ENCODE measurements at regions not wholly inside any gene's neighbourhood (a gene's known extent, or its start where the extent isn't known, plus 50 kb on each side); places are given as distances from the start of the nearest gene placed in this dataset.
"Not testable (repeated sequence)": the region's sequence is repeated elsewhere in the genome, so short reads cannot be mapped to it uniquely, and the experiment has no call there.

GRCh38 chr21:10100873-10101272 lies 420.5 kb upstream of the TPTE start:
- not testable (repeated sequence) for DNase-seq

DNA sequence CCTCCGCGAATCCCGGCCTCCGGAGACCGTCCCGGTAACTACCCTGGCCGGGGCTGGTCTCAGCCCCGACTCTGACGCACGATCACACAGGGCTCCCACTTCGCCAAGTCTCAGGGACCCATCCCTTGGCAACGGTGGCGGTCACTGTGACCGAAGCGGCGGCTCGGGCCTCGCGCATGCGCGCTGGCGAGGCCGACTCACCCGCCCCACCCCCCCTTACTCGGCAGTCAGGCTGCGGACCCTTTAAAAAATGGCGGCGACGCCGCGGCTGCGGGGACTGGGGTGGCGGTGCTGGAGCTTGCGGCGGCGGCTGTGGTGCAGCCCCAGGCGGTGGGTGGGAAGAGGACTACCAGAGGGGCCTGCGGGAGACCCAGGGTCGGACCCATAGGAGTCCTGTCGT lies 402.0 kb upstream of the TPTE start:
- not testable (repeated sequence) for DNase-seq

DNA sequence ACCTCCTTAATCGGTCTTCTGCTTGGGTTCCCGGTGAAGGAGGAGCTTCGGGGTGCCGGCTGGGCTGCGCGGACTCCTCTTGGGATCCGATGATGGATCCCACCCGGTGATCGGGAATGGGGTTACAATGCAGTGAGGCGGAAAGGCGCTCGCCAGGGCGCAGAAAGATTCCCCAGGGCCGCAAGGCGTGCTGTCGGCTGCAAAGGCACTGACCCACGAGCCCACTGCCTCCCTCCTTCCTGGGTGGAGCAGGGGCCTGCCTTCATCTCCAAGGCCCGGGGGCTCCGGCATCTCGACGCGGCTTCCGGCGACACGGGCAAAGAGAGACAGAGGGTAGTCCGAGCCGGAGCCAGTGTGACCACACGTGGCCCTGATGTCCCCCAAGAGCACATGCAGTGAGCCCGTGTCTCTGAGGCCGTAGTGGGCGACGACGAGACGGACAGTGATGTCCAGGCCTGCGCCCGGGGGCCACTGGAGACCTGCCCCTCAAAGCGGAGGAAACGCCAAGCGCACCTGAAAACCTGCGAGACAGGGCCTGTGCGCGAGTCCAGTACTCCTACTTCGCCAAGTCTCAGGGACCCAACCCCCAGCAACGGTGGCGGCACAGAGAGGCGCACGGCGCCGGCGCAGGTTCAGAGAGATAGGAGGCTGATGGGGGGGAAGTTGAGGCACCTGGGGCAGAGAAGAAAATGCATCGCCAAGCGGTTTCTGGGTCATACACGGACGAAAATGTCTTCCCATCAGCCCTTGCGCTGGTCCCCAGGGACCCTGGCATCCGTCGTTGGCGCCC lies 401.4 kb upstream of the TPTE start:
- DNase-seq: peak; percentile 2

GRCh38 chr21:10120536-10120934 lies 400.8 kb upstream of the TPTE start:
- DNase-seq: not testable (repeated sequence)

DNA sequence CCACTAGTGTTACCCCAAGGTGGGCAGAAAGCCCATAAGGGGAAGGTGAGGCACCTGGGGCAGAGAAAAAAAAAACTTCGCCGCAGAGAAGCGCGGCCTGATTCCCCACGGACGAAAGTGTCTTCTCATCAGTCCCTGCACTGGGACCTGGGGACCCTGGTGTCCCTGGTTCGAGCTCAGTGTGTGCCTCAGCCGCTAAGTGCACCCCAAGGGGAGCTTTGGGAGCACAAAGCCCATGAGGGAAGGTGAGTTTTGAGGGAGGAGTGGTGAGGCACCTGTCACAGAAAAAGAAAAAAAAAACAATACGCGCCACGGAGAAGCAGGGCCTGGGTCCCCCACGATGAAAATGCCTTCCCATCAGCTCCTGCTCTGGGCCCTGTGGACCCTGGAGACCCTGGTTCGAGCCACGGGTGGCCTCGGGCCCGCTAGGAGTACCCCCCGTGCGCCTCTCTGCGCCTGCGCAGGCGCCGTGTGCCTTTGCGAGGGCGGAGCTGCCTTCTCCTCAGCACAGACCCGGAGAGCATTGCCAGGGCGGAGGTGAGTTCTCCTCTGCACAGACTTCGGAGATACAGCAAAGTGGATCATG lies 400.3 kb upstream of the TPTE start:
- not testable (repeated sequence) for DNase-seq

DNA sequence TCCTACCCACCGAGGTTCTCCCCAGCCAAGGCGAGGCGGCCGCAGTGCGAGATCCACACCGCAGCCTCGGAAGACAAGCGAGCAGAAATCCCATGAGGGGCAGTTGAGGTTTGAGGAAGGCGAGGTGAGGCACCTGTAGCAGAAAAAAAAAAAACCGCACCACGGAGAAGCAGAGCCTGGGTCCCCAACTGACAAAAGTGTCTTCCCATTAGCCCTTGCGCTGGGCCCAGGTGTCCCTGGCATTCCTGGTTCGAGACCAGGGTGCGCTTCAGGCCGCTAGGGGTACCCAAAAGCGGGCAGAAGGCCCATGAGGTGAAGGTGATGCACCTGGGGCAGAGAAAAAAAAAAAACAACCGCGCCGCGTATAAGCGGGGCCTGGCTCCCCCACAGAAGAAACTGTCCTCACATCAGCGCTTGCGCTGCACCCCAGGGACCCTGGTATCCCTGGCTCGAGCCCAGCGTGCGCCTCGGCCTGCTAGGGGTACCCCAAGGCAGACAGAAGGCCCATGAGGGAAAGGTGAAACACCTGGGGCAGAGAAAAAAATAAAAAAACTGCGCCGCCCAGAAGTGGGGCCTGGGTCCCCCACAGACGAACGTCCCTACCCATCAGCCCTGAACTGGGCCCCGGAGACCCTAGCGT lies 399.4 kb upstream of the TPTE start:
- DNase-seq: not testable (repeated sequence)

DNA sequence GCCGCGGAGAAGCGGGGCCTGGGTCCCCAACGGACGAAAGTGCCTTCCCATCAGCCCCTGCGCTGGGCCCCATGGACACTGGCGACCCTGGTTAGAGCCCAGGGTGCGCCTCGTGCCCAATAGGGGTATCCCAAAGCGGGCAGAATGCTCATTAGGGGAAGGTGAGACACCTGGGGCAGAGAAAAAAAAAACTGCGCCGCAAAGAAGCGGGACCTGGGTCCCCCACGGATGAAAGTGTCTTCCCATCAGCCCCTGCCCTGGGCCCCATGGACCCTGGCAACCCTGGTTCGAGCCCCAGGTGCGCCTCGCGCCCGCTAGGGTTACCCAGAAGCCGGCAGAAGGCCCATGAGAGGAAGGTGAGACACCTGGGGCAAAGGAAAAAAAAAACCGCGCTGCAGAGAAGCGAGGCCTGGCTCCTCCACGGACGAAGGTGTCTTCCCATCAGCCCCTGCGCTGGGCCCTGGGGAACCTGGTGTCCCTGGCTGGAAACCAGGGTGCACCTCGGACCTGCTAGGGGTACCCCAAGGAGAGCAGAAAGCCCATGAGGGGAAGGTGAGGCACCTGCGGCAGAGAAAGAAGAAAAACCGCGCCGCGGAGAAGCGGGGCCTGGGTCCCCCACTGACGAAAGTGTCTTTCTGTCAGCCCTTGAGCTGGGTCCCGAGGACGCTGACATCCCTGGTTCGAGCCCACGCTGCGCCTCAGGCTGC lies 398.4 kb upstream of the TPTE start:
- DNase-seq: not testable (repeated sequence)

DNA sequence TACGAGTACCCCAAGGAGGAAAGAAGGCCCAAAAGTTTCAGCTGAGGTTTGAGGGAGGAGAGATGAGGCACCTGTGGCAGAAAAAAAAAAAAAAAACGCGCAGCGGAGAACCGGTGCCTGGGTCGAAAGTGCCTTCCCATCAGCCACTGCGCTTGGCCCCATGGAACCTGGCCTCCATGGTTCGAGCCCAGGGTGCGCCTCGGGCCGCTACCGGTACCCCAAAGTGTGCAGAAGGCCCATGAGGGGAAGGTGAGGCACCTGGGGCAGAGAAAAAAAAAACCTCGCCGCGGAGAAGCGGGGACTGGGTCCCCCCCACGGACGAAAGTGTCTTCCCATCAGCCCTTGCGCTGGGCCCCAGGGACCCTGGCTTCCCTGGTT lies 397.9 kb upstream of the TPTE start:
- not testable (repeated sequence) for DNase-seq

DNA sequence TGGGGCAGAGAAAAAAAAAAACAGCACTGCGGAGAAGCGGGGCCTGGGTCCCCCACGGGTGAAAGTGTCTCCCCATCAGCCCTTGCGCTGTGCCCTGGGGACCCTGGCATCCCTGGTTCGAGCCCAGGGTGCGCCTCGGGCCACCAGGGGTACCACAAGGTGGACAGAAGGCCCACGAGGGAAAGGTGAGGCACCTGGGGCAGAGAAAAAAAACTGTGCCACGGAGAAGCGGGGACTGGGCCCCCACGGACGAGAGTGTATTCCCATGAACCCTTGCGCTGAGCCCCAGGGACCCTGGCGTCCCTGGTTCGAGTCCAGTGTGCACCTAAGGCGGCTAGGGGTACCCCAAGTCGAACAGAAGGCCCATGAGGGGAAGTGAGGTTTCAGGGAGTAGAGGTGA lies 395.8 kb upstream of the TPTE start:
- peak; percentile 0 for DNase-seq

DNA sequence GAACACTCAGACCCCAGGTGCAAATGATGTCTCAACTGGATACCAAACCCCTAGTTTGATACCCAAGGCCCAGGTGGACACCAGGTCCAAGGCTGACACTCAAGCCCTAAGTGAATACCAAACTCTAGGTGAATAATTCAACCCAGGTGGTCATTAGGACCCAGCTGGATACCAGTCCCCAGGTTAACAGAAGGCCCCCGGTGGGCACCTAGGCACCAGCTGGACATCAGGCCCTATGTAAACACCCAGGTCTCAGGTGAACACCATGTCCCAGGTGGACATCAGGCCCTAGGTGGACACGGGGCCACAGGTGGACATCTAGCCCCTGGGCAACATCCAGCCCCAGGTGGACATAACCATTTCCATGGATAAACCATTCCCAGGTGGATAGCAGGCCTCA lies 387.3 kb upstream of the TPTE start:
- not testable (repeated sequence) for DNase-seq

GRCh38 chr21:10135879-10136278 lies 385.5 kb upstream of the TPTE start:
- not testable (repeated sequence) for DNase-seq

- not testable (repeated sequence) for DNase-seq
Measured at GRCh38 chr21:10154178-10154577, 367.2 kb upstream of the TPTE start.

Measured in CD4-positive, alpha-beta T cell treated with Interleukin-6 for 4 hours (primary cell).